Colon (tissue), 2 donors: ENCODE measurements at regions not wholly inside any gene's neighbourhood (a gene's known extent, or its start where the extent isn't known, plus 50 kb on each side); places are given as distances from the start of the nearest gene placed in this dataset.

Source experiments
- FAIRE-seq: peaks from 2 replicates; lab custom pipeline; 2012; peaks lifted over from hg19 to GRCh38; lab: Jason Lieb, UNC
- donor health status: control.
- donor health status: control.

- FAIRE-seq = no peak
These were observed 385.6 kb downstream of the GRIN2B start for GRCh38 chr12:13595536-13596443.

GRCh38 chr12:13594731-13595514 lies 386.5 kb downstream of the GRIN2B start:
- FAIRE-seq = no peak

- no peak for FAIRE-seq
These were observed 389.1 kb downstream of the GRIN2B start for GRCh38 chr12:13592063-13592942.

GRCh38 chr12:13591488-13591887 lies 389.9 kb downstream of the GRIN2B start:
- FAIRE-seq = no peak

GRCh38 chr12:13591059-13591458 lies 390.3 kb downstream of the GRIN2B start:
- no peak for FAIRE-seq

- FAIRE-seq = no peak
These were observed 392.0 kb downstream of the EMP1 start for GRCh38 chr12:13588574-13588973.

- no peak for FAIRE-seq
These were observed 391.3 kb downstream of the EMP1 start for GRCh38 chr12:13587721-13588390.

- no peak for FAIRE-seq
These were observed 389.8 kb downstream of the EMP1 start for GRCh38 chr12:13586361-13586760.

- no peak for FAIRE-seq
These were observed 388.0 kb downstream of the EMP1 start for GRCh38 chr12:13584541-13584940.

- no peak for FAIRE-seq
These were observed 387.1 kb downstream of the EMP1 start for GRCh38 chr12:13583630-13584029.

GRCh38 chr12:13582421-13582820 lies 385.9 kb downstream of the EMP1 start:
- FAIRE-seq = no peak

- no peak for FAIRE-seq
These were observed 384.5 kb downstream of the EMP1 start for GRCh38 chr12:13581031-13581430.

GRCh38 chr12:13580206-13580605 lies 383.7 kb downstream of the EMP1 start:
- FAIRE-seq = no peak

GRCh38 chr12:13576935-13577500 lies 380.5 kb downstream of the EMP1 start:
- no peak for FAIRE-seq

- FAIRE-seq = no peak
These were observed 377.3 kb downstream of the EMP1 start for GRCh38 chr12:13573698-13574321.

- FAIRE-seq = no peak
These were observed 374.5 kb downstream of the EMP1 start for GRCh38 chr12:13571035-13571434.

GRCh38 chr12:13570005-13570694 lies 373.6 kb downstream of the EMP1 start:
- FAIRE-seq = no peak

GRCh38 chr12:13566292-13566691 lies 369.8 kb downstream of the EMP1 start:
- no peak for FAIRE-seq

- FAIRE-seq = no peak
These were observed 367.8 kb downstream of the EMP1 start for GRCh38 chr12:13564266-13564810.

GRCh38 chr12:13563743-13564125 lies 367.2 kb downstream of the EMP1 start:
- no peak for FAIRE-seq
